K562 (cell line): ENCODE measurements at regions not wholly inside any gene's neighbourhood (a gene's known extent, or its start where the extent isn't known, plus 50 kb on each side); places are given as distances from the start of the nearest gene placed in this dataset.

Source experiments
- ATAC-seq: fragments of 200-7000 bp; cut with Tn5 transposase; 3 replicates; pipeline ENCODE4 v1.9.1; 2020; ENCODE audit warnings: moderate library complexity
- BruUV-seq: library from RNA; stranded (reverse); fragments of 400-500 nt; replicated peaks from 2 replicates; lab custom pipeline; 2021; lab: Mats Ljungman, UMichigan
- CTCF ChIA-PET: fragments of 300-600 bp; formaldehyde crosslinking; extraction: SDS; loops from one replicate; lab custom pipeline; 2021; ENCODE audit warnings: low intra/inter-chr PET ratio; lab: Yijun Ruan, JAX
- POLR2A ChIA-PET: fragments of 300-600, 350-650 bp; sonication (Branson Sonifier 250); formaldehyde crosslinking; extraction: SDS; loops from one replicate; lab custom pipeline; 2021; ENCODE audit warnings: antibody characterized with exemption, inconsistent platforms; lab: Yijun Ruan, JAX
- DNase-seq, 4 experiments: peaks; one replicate each; pipeline versions ENCODE4 v3.0.0 to v3.0.0-alpha.2; 2011 to 2018; ENCODE audit warnings: low spot score in 3 of 4, mixed read lengths in 3 of 4; ENCODE audit errors: extremely low read depth in 1 of 4
- FAIRE-seq: peaks from 2 replicates; lab custom pipeline; 2011; peaks lifted over from hg19 to GRCh38; lab: Jason Lieb, UNC
- H2AFZ ChIP-seq: 2 replicates; pipeline ENCODE4 v1.6.0; 2011; ENCODE audit warnings: low read depth, low read length, control low read depth, inconsistent platforms
- H3K27ac ChIP-seq: fragments of 200-600 bp; 3 replicates; pipeline ENCODE4 v1.8.0; 2011; ENCODE audit warnings: low read depth, mild to moderate bottlenecking, control low read depth, inconsistent platforms, low read length, moderate library complexity, mixed read lengths; ENCODE audit errors: extremely low read depth
- H3K27me3 ChIP-seq, 2 experiments: fragments of 300-600 bp in 1 of 2; 2 replicates in 1 of 2; 3 replicates in 1 of 2; pipeline versions ENCODE4 v1.6.0 to v1.8.0; 2011; ENCODE audit warnings: inconsistent platforms in 2 of 2, low read length in 2 of 2, mild to moderate bottlenecking in 1 of 2, mixed read lengths in 1 of 2, moderate library complexity in 1 of 2; ENCODE audit not compliant: control insufficient read depth in 2 of 2, insufficient read depth in 2 of 2
- H3K36me3 ChIP-seq: fragments of 300-600 bp; 3 replicates; pipeline ENCODE4 v1.8.0; 2011; ENCODE audit warnings: mild to moderate bottlenecking, low read length, inconsistent platforms; ENCODE audit not compliant: control insufficient read depth, insufficient read depth
- H3K4me1 ChIP-seq, 2 experiments: fragments of 200-600 bp in 1 of 2; replicated peaks in 1 of 2; 2 replicates in 1 of 2; 3 replicates in 1 of 2; pipeline versions ENCODE4 v1.5.1 to v1.8.0; 2011; ENCODE audit warnings: inconsistent platforms in 2 of 2, low read length in 2 of 2, mild to moderate bottlenecking in 1 of 2, mixed read lengths in 1 of 2, moderate library complexity in 1 of 2; ENCODE audit not compliant: control insufficient read depth in 2 of 2, insufficient read depth in 2 of 2
- H3K4me2 ChIP-seq: 2 replicates; pipeline ENCODE4 v1.6.1; 2011; ENCODE audit warnings: low read length, control low read depth, inconsistent platforms, mixed read lengths; ENCODE audit not compliant: insufficient read depth
- H3K4me3 ChIP-seq: fragments of 200-600 bp; sonication (generic), shearing (Covaris generic); 2 replicates; pipeline ENCODE4 v1.5.1; 2016; ENCODE audit warnings: control low read depth, inconsistent platforms
- H3K79me2 ChIP-seq: fragments of 200-600 bp; 3 replicates; pipeline ENCODE4 v1.8.0; 2011; ENCODE audit warnings: low read length, inconsistent platforms; ENCODE audit not compliant: control insufficient read depth, insufficient read depth
- H3K9ac ChIP-seq, 2 experiments: 2 replicates each; pipeline versions ENCODE4 v1.6.0 to v1.6.1; 2011; ENCODE audit warnings: low read depth in 2 of 2, low read length in 2 of 2, control low read depth in 1 of 2, inconsistent platforms in 1 of 2, mild to moderate bottlenecking in 1 of 2, mixed read lengths in 1 of 2; ENCODE audit not compliant: insufficient read depth in 1 of 2
- H3K9me1 ChIP-seq: one replicate; pipeline ENCODE4 v1.6.0; 2011; ENCODE audit warnings: inconsistent platforms, mild to moderate bottlenecking, low read length, moderate library complexity; ENCODE audit not compliant: control insufficient read depth, insufficient read depth
- H3K9me3 ChIP-seq: replicated peaks from 2 replicates; pipeline ENCODE4 v1.5.1; 2011; ENCODE audit warnings: low read depth, low read length, inconsistent platforms; ENCODE audit not compliant: control insufficient read depth, insufficient read depth
- H4K20me1 ChIP-seq: replicated peaks from 2 replicates; pipeline ENCODE4 v1.6.1; 2011; ENCODE audit warnings: low read length, inconsistent platforms, mixed read lengths; ENCODE audit not compliant: control insufficient read depth, insufficient read depth
- CBX2 ChIP-seq: fragments of 200-600 bp; sonication (generic); IDR thresholded peaks from one replicate; pipeline ENCODE4 v1.6.1; 2012; ENCODE audit warnings: mild to moderate bottlenecking, low read length, inconsistent platforms; ENCODE audit not compliant: insufficient read depth, poor library complexity, severe bottlenecking
- EGR1 ChIP-seq: fragments of 450-650 bp; conservative IDR thresholded peaks from 2 replicates; pipeline ENCODE4 v1.6.1; 2017; ENCODE audit warnings: mild to moderate bottlenecking
- EP400 ChIP-seq: fragments of 450-650 bp; IDR thresholded peaks from 2 replicates; pipeline ENCODE4 v1.6.1; 2017; ENCODE audit warnings: antibody characterized with exemption, mild to moderate bottlenecking, moderate library complexity
- TARDBP ChIP-seq: fragments of 450-650 bp; IDR thresholded peaks from 2 replicates; pipeline ENCODE4 v1.6.1; 2016
- ZBTB33 ChIP-seq: sonication (generic); formaldehyde crosslinking; IDR thresholded peaks from 2 replicates; pipeline ENCODE4 v1.8.1; 2023; ENCODE audit warnings: mild to moderate bottlenecking, missing genetic modification reagents
- ZNF551 ChIP-seq: fragments of 250-450 bp; sonication (Bioruptor Pico); IDR thresholded peaks from 2 replicates; pipeline ENCODE4 v1.5.0; 2021; ENCODE audit warnings: mild to moderate bottlenecking, moderate library complexity
- ZZZ3 ChIP-seq: fragments of 450-650 bp; IDR thresholded peaks from 2 replicates; pipeline ENCODE4 v1.6.1; 2016; ENCODE audit warnings: antibody characterized with exemption, mild to moderate bottlenecking, moderate library complexity
- WGBS: fragments of 100-300 bp; shearing (Covaris generic); methylation state at CpG from one replicate; pipeline ENCODE4 v1.1.6; 2016; ENCODE audit warnings: low coverage, mixed read lengths; ENCODE audit not compliant: insufficient coverage; ENCODE audit errors: missing lambda C conversion rate; 5-methylcytosine and 5-hydroxymethylcytosine counted together
- in situ Hi-C: fragments of 300-500 bp; cut with MboI; formaldehyde crosslinking; loops from 4 replicates; pipeline ENCODE4 v1.15.0; 2018; ENCODE audit warnings: inconsistent platforms, mixed read lengths
- intact Hi-C: fragments of 100-400 bp; cut with micrococcal nuclease; formaldehyde crosslinking; loops from 2 replicates; pipeline ENCODE4 v1.14.2; 2022
- TF ChIP-seq, protein P1 (sequence below): sonication (generic); formaldehyde crosslinking; IDR thresholded peaks from 2 replicates; pipeline ENCODE4 v1.8.0; 2023; ENCODE audit warnings: mild to moderate bottlenecking, missing genetic modification reagents

- H3K36me3 ChIP-seq, result no peaks in the 10 kb centered on the region
- H3K9me1 ChIP-seq, result no peaks in the 10 kb centered on the region
- no peak overlapping the region for H3K9ac ChIP-seq
- 0% methylated on average over 1 of the region's 1 CpG for WGBS
- no peak overlapping the region for H3K4me2 ChIP-seq
- no peaks in the 10 kb centered on the region for H4K20me1 ChIP-seq
- no peaks in the 10 kb centered on the region for H3K79me2 ChIP-seq
- POLR2A ChIA-PET, result no interaction called here
- no peak for DNase-seq
- no TSS peak for BruUV-seq
- CTCF ChIA-PET, result no interaction called here
- in situ Hi-C loops, result no loop called here
- no peak overlapping the region for H2AFZ ChIP-seq
- no peaks in the 10 kb centered on the region for H3K27me3 ChIP-seq
- no peak for FAIRE-seq
- no peak for TF ChIP-seq ZNF551 (CRISPR knock-in tag)
- TF ChIP-seq EGR1, result no peak
- TF ChIP-seq, protein P1, sequence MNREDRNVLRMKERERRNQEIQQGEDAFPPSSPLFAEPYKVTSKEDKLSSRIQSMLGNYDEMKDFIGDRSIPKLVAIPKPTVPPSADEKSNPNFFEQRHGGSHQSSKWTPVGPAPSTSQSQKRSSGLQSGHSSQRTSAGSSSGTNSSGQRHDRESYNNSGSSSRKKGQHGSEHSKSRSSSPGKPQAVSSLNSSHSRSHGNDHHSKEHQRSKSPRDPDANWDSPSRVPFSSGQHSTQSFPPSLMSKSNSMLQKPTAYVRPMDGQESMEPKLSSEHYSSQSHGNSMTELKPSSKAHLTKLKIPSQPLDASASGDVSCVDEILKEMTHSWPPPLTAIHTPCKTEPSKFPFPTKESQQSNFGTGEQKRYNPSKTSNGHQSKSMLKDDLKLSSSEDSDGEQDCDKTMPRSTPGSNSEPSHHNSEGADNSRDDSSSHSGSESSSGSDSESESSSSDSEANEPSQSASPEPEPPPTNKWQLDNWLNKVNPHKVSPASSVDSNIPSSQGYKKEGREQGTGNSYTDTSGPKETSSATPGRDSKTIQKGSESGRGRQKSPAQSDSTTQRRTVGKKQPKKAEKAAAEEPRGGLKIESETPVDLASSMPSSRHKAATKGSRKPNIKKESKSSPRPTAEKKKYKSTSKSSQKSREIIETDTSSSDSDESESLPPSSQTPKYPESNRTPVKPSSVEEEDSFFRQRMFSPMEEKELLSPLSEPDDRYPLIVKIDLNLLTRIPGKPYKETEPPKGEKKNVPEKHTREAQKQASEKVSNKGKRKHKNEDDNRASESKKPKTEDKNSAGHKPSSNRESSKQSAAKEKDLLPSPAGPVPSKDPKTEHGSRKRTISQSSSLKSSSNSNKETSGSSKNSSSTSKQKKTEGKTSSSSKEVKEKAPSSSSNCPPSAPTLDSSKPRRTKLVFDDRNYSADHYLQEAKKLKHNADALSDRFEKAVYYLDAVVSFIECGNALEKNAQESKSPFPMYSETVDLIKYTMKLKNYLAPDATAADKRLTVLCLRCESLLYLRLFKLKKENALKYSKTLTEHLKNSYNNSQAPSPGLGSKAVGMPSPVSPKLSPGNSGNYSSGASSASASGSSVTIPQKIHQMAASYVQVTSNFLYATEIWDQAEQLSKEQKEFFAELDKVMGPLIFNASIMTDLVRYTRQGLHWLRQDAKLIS (CRISPR knock-in tag), result no peak
- no peak for TF ChIP-seq ZZZ3
- TF ChIP-seq TARDBP, result no peak
- no peak for TF ChIP-seq ZBTB33 (CRISPR knock-in tag)
- no peak for TF ChIP-seq EP400
- TF ChIP-seq CBX2, result no peak
- TF ChIP-seq, all 486 proteins: peak for 0
- H3K4me1 ChIP-seq, result no peaks in the 10 kb centered on the region
- intact Hi-C loops, result no loop called here
- no peak overlapping the region for H3K4me3 ChIP-seq
- H3K27ac ChIP-seq, result no peak overlapping the region
- H3K9me3 ChIP-seq, result no peaks in the 10 kb centered on the region
- no peak for ATAC-seq
Measured at GRCh38 chr4:116913451-116913850, 171.9 kb downstream of the TRAM1L1 start.
